Uterus (tissue), 3 donors: ENCODE measurements at regions not wholly inside any gene's neighbourhood (a gene's known extent, or its start where the extent isn't known, plus 50 kb on each side); places are given as distances from the start of the nearest gene placed in this dataset.

Experiments
- DNase-seq, 2 donors: peaks; one replicate each; pipeline ENCODE4 v3.0.0-alpha.2; 2019 to 2020
- H3K27ac ChIP-seq, 2 donors: fragments of 200-600 bp; sonication (generic); 1 replicate in 1 of 2; 2 replicates in 1 of 2; pipeline ENCODE4 v1.5.1; 2016 to 2018
- H3K27me3 ChIP-seq, 2 donors: fragments of 200-600 bp; sonication (generic); one replicate each; pipeline ENCODE4 v1.5.1; 2018 to 2019; ENCODE audit warnings: control low read depth in 1 of 2
- H3K36me3 ChIP-seq, 2 donors: fragments of 200-600 bp; sonication (generic); one replicate each; pipeline ENCODE4 v1.5.1; 2019; ENCODE audit warnings: control low read depth in 1 of 2
- H3K4me1 ChIP-seq, 2 donors: fragments of 200-600 bp; sonication (generic); one replicate each; pipeline ENCODE4 v1.5.1; 2018 to 2019; ENCODE audit warnings: control low read depth in 1 of 2
- H3K4me3 ChIP-seq, 2 donors: fragments of 200-600 bp; sonication (generic); 1 replicate in 1 of 2; 2 replicates in 1 of 2; pipeline ENCODE4 v1.5.1; 2018 to 2019; ENCODE audit warnings: mild to moderate bottlenecking in 1 of 2
- H3K9me3 ChIP-seq, 2 donors: fragments of 200-600 bp; sonication (generic); one replicate each; pipeline ENCODE4 v1.5.1; 2019; ENCODE audit warnings: control low read depth in 1 of 2
- CTCF ChIP-seq, 4 experiments: fragments of 200-600 bp in 2 of 4; fragments of 450-650 bp in 2 of 4; sonication (generic) in 2 of 4; IDR thresholded peaks; one replicate each; pipeline ENCODE4 v1.5.1; 2016 to 2019; ENCODE audit warnings: antibody characterized with exemption in 4 of 4, mild to moderate bottlenecking in 2 of 4, moderate library complexity in 1 of 4
- POLR2A ChIP-seq, 2 donors: fragments of 450-650 bp; IDR thresholded peaks; one replicate each; pipeline ENCODE4 v1.6.1; 2016; ENCODE audit warnings: antibody characterized with exemption in 2 of 2, mild to moderate bottlenecking in 1 of 2, moderate library complexity in 1 of 2
- intact Hi-C: fragments of 100-400 bp; cut with DNase I; formaldehyde crosslinking; loops from one replicate; pipeline ENCODE4 v1.15.1; 2023; ENCODE audit warnings: low total_unique reads
- donor health status: DM: yes; HTN: yes; CAD: no.

GRCh38 chr11:116415095-116415494, 357.7 kb downstream of the BUD13 start:
- DNase-seq, result no peak
- Histone ChIP-seq H3K36me3 (no peaks in the 10 kb centered on the region), H3K4me1 (no peaks in the 10 kb centered on the region), H3K9me3 (no peaks in the 10 kb centered on the region), H3K27me3 (no peaks in the 10 kb centered on the region), H3K4me3 (no peak overlapping the region), H3K27ac (no peak overlapping the region)
- intact Hi-C loops, result no loop called here
- TF ChIP-seq POLR2A (IDR thresholded peaks at IDR 0.05) (no peak), CTCF (IDR thresholded peaks at IDR 0.05) (no peak)

GRCh38 chr11:116414357-116414880, 358.4 kb downstream of the BUD13 start:
- TF ChIP-seq POLR2A (IDR thresholded peaks at IDR 0.05) (no peak), CTCF (IDR thresholded peaks at IDR 0.05) (no peak)
- Histone ChIP-seq H3K9me3 (no peaks in the 10 kb centered on the region), H3K4me1 (no peaks in the 10 kb centered on the region), H3K4me3 (no peak overlapping the region), H3K27ac (no peak overlapping the region), H3K27me3 (no peaks in the 10 kb centered on the region), H3K36me3 (no peaks in the 10 kb centered on the region)
- DNase-seq, result no peak
- intact Hi-C loops, result no loop called here

GRCh38 chr11:116413301-116414242, 359.2 kb downstream of the BUD13 start:
- intact Hi-C loops, result no loop called here
- Histone ChIP-seq H3K27me3 (no peaks in the 10 kb centered on the region), H3K27ac (no peak overlapping the region), H3K36me3 (no peaks in the 10 kb centered on the region), H3K9me3 (no peaks in the 10 kb centered on the region), H3K4me3 (no peak overlapping the region), H3K4me1 (no peaks in the 10 kb centered on the region)
- DNase-seq, result no peak
- TF ChIP-seq CTCF (IDR thresholded peaks at IDR 0.05), result no peak
- TF ChIP-seq POLR2A (IDR thresholded peaks at IDR 0.05), result no peak

GRCh38 chr11:116412118-116412889, 360.5 kb downstream of the BUD13 start:
- Histone ChIP-seq H3K4me1 (no peaks in the 10 kb centered on the region), H3K27me3 (no peaks in the 10 kb centered on the region), H3K9me3 (no peaks in the 10 kb centered on the region), H3K36me3 (no peaks in the 10 kb centered on the region), H3K4me3 (no peak overlapping the region), H3K27ac (no peak overlapping the region)
- TF ChIP-seq POLR2A (IDR thresholded peaks at IDR 0.05), result no peak
- no peak for TF ChIP-seq CTCF (IDR thresholded peaks at IDR 0.05)
- DNase-seq, result no peak
- intact Hi-C loops, result no loop called here

GRCh38 chr11:116409238-116409637, 363.5 kb downstream of the BUD13 start:
- H3K4me3 ChIP-seq, result no peak overlapping the region
- no peak for DNase-seq
- no peaks in the 10 kb centered on the region for H3K27me3 ChIP-seq
- no peaks in the 10 kb centered on the region for H3K4me1 ChIP-seq
- H3K27ac ChIP-seq, result no peak overlapping the region
- H3K36me3 ChIP-seq, result no peaks in the 10 kb centered on the region
- TF ChIP-seq CTCF (IDR thresholded peaks at IDR 0.05) (no peak), POLR2A (IDR thresholded peaks at IDR 0.05) (no peak)
- H3K9me3 ChIP-seq, result no peaks in the 10 kb centered on the region
- intact Hi-C loops, result no loop called here
